OCI-M1 (cell line): ENCODE measurements at regions not wholly inside any gene's neighbourhood (a gene's known extent, or its start where the extent isn't known, plus 50 kb on each side); places are given as distances from the start of the nearest gene placed in this dataset.
"Not testable (repeated sequence)": the region's sequence is repeated elsewhere in the genome, so short reads cannot be mapped to it uniquely, and the experiment has no call there.

ENCODE experiments used
- DNase-seq: peaks from one replicate; lab custom pipeline; 2025; lab: John Stamatoyannopoulos, UW

GRCh38 chr2:234275515-234275914 lies 221.4 kb downstream of the ARL4C start:
- no peak for DNase-seq

- DNase-seq, result no peak
Measured at GRCh38 chr2:234273887-234274584, 222.8 kb downstream of the ARL4C start.

- no peak for DNase-seq
Measured at GRCh38 chr2:234272069-234272850, 221.8 kb downstream of the SPP2 start.

- no peak for DNase-seq
Measured at GRCh38 chr2:234271338-234271737, 220.8 kb downstream of the SPP2 start.

- no peak for DNase-seq
Measured at GRCh38 chr2:234269769-234270204, 219.3 kb downstream of the SPP2 start.

GRCh38 chr2:234267534-234267933 lies 217.0 kb downstream of the SPP2 start:
- no peak for DNase-seq

GRCh38 chr2:234266952-234267351 lies 216.4 kb downstream of the SPP2 start:
- no peak for DNase-seq

- DNase-seq, result no peak
Measured at GRCh38 chr2:234265206-234265605, 214.7 kb downstream of the SPP2 start.

GRCh38 chr2:234261736-234262135 lies 211.2 kb downstream of the SPP2 start:
- DNase-seq, result no peak

GRCh38 chr2:234259440-234259839 lies 208.9 kb downstream of the SPP2 start:
- DNase-seq, result no peak

GRCh38 chr2:234258562-234259141 lies 208.2 kb downstream of the SPP2 start:
- DNase-seq, result no peak

- DNase-seq, result no peak
Measured at GRCh38 chr2:234257859-234258561, 207.5 kb downstream of the SPP2 start.

- DNase-seq, result no peak
Measured at GRCh38 chr2:234256516-234256915, 206.0 kb downstream of the SPP2 start.

GRCh38 chr2:234254783-234255521 lies 204.4 kb downstream of the SPP2 start:
- DNase-seq, result no peak

GRCh38 chr2:234252772-234253171 lies 202.3 kb downstream of the SPP2 start:
- no peak for DNase-seq

GRCh38 chr2:234251326-234252271 lies 201.1 kb downstream of the SPP2 start:
- DNase-seq, result no peak

GRCh38 chr2:234250926-234251325 lies 200.4 kb downstream of the SPP2 start:
- no peak for DNase-seq

GRCh38 chr2:234249873-234250272 lies 199.4 kb downstream of the SPP2 start:
- DNase-seq, result no peak

GRCh38 chr2:234249034-234249735 lies 198.7 kb downstream of the SPP2 start:
- DNase-seq, result no peak

- DNase-seq, result not testable (repeated sequence)
Measured at GRCh38 chr2:234248213-234248710, 197.8 kb downstream of the SPP2 start.
